ENCODE measurements at regions not wholly inside any gene's neighbourhood (a gene's known extent, or its start where the extent isn't known, plus 50 kb on each side); places are given as distances from the start of the nearest gene placed in this dataset.

GRCh38 chr7:19533266-19533665, 175.6 kb downstream of the POLR1F start:
- CTCF ChIA-PET: no interaction called here
- DNase-seq: no peak
- peaks cover 6% of the 10 kb centered on the region; the same call in 1 of the 2 replicates for H3K27me3 ChIP-seq (ENCODE audit: insufficient read depth)
- no peak overlapping the region for H3K4me3 ChIP-seq (ENCODE audit: low read depth in 2 of 2, low read length in 1 of 2)
- no peaks in the 10 kb centered on the region for H3K9me2 ChIP-seq
- H3F3A ChIP-seq (replicated peaks; ENCODE audit: insufficient read depth): no peaks in the 10 kb centered on the region
- H3K4me1 ChIP-seq (ENCODE audit: control insufficient read depth in 1 of 2, insufficient read depth in 2 of 2, low read depth in 1 of 2, low read length in 1 of 2): no peaks in the 10 kb centered on the region
- POLR2A ChIA-PET: no interaction called here
- H3K79me2 ChIP-seq (ENCODE audit: insufficient read depth): no peaks in the 10 kb centered on the region
- no peak overlapping the region for H2AFZ ChIP-seq (ENCODE audit: low read depth)
- no peaks in the 10 kb centered on the region for H3K36me3 ChIP-seq (replicated peaks in 1 of 2; ENCODE audit: control insufficient read depth in 1 of 2, insufficient read depth in 2 of 2, low read length in 1 of 2)
- no peak overlapping the region for H3K27ac ChIP-seq (ENCODE audit: low read depth in 2 of 2, low read length in 1 of 2)
- H4K20me1 ChIP-seq (ENCODE audit: insufficient read depth): no peaks in the 10 kb centered on the region
- 3% methylated on average over 1 of the region's 1 CpG for WGBS (ENCODE audit: low lambda C conversion rate)
- no peak overlapping the region for H3K9ac ChIP-seq
- H3K9me3 ChIP-seq: no peaks in the 10 kb centered on the region
- no peak overlapping the region for H3K4me2 ChIP-seq
- TF ChIP-seq EZH2phosphoT487 (IDR thresholded peaks at IDR 0.05; ENCODE audit: borderline replicate concordance, low read depth) (no peak), EP300 (IDR thresholded peaks at IDR 0.05; ENCODE audit: borderline replicate concordance in 1 of 2, low read depth in 1 of 2, low read length in 1 of 2) (no peak)

GRCh38 chr7:19530852-19531251, 178.0 kb downstream of the POLR1F start:
- ChIA-PET POLR2A (no interaction called here), CTCF (interaction anchor here (0.9 kb wide), 1 partner anchor 40 kb away, joined by 3 read pairs; no protein-coding TSS in a partner anchor)
- TF ChIP-seq FOSL2 (IDR thresholded peaks at IDR 0.05; ENCODE audit: borderline replicate concordance, low read depth) (no peak), EP300 (IDR thresholded peaks at IDR 0.05; ENCODE audit: borderline replicate concordance in 1 of 2, low read depth in 1 of 2, low read length in 1 of 2) (no peak), RFX5 (IDR thresholded peaks at IDR 0.05; ENCODE audit: low read length) (no peak), CHD2 (IDR thresholded peaks at IDR 0.05; ENCODE audit: low read length, partially characterized antibody) (no peak), NRF1 (IDR thresholded peaks at IDR 0.05; ENCODE audit: low read depth, low read length) (no peak), RXRA (IDR thresholded peaks at IDR 0.05; ENCODE audit: borderline replicate concordance, low read depth) (no peak), SMC3 (IDR thresholded peaks at IDR 0.05; ENCODE audit: low read depth, low read length) (no peak)
- TF ChIP-seq, protein P1, sequence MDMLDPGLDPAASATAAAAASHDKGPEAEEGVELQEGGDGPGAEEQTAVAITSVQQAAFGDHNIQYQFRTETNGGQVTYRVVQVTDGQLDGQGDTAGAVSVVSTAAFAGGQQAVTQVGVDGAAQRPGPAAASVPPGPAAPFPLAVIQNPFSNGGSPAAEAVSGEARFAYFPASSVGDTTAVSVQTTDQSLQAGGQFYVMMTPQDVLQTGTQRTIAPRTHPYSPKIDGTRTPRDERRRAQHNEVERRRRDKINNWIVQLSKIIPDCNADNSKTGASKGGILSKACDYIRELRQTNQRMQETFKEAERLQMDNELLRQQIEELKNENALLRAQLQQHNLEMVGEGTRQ (IDR thresholded peaks at IDR 0.05; ENCODE audit: borderline replicate concordance, low read depth, low read length): no peak
- Histone ChIP-seq H3K4me2 (no peak overlapping the region), H3K27me3 (ENCODE audit: insufficient read depth) (peaks cover 6% of the 10 kb centered on the region; the same call in 1 of the 2 replicates), H3K9ac (no peak overlapping the region), H3K79me2 (ENCODE audit: insufficient read depth) (no peaks in the 10 kb centered on the region), H3F3A (replicated peaks; ENCODE audit: insufficient read depth) (no peaks in the 10 kb centered on the region), H3K4me1 (ENCODE audit: control insufficient read depth in 1 of 2, insufficient read depth in 2 of 2, low read depth in 1 of 2, low read length in 1 of 2) (no peaks in the 10 kb centered on the region), H3K9me3 (no peaks in the 10 kb centered on the region), H3K36me3 (replicated peaks in 1 of 2; ENCODE audit: control insufficient read depth in 1 of 2, insufficient read depth in 2 of 2, low read length in 1 of 2) (no peaks in the 10 kb centered on the region), H4K20me1 (ENCODE audit: insufficient read depth) (no peaks in the 10 kb centered on the region), H3K27ac (ENCODE audit: low read depth in 2 of 2, low read length in 1 of 2) (no peak overlapping the region), H2AFZ (ENCODE audit: low read depth) (no peak overlapping the region), H3K4me3 (ENCODE audit: low read depth in 2 of 2, low read length in 1 of 2) (no peak overlapping the region), H3K9me2 (no peaks in the 10 kb centered on the region)
- 2% methylated on average over 3 of the region's 3 CpGs for WGBS (ENCODE audit: low lambda C conversion rate)
- DNase-seq: no peak

GRCh38 chr7:19530261-19530660, 178.6 kb downstream of the POLR1F start:
- DNase-seq: no peak
- POLR2A ChIA-PET: no interaction called here
- H3K9ac ChIP-seq: no peak overlapping the region
- no peak overlapping the region for H3K4me3 ChIP-seq (ENCODE audit: low read depth in 2 of 2, low read length in 1 of 2)
- H2AFZ ChIP-seq (ENCODE audit: low read depth): no peak overlapping the region
- H3K27ac ChIP-seq (ENCODE audit: low read depth in 2 of 2, low read length in 1 of 2): no peak overlapping the region
- H3K79me2 ChIP-seq (ENCODE audit: insufficient read depth): no peaks in the 10 kb centered on the region
- no peak overlapping the region for H3K4me2 ChIP-seq
- no peaks in the 10 kb centered on the region for H3F3A ChIP-seq (replicated peaks; ENCODE audit: insufficient read depth)
- no peaks in the 10 kb centered on the region for H3K4me1 ChIP-seq (ENCODE audit: control insufficient read depth in 1 of 2, insufficient read depth in 2 of 2, low read depth in 1 of 2, low read length in 1 of 2)
- H3K9me2 ChIP-seq: no peaks in the 10 kb centered on the region
- CTCF ChIA-PET: interaction anchor here (0.9 to 1.1 kb wide), 2 partner anchors 20 to 39 kb away, joined by 3 read pairs; no protein-coding TSS in a partner anchor
- no peaks in the 10 kb centered on the region for H4K20me1 ChIP-seq (ENCODE audit: insufficient read depth)
- TF ChIP-seq EP300 (IDR thresholded peaks at IDR 0.05; ENCODE audit: borderline replicate concordance in 1 of 2, low read depth in 1 of 2, low read length in 1 of 2): no peak
- TF ChIP-seq MEF2A (IDR thresholded peaks at IDR 0.05; ENCODE audit: borderline replicate concordance, low read depth): no peak
- no peak for TF ChIP-seq FOXJ3 (CRISPR knock-in tag; IDR thresholded peaks at IDR 0.05)
- no peak for TF ChIP-seq SMC3 (IDR thresholded peaks at IDR 0.05; ENCODE audit: low read depth, low read length)
- TF ChIP-seq, protein P2, sequence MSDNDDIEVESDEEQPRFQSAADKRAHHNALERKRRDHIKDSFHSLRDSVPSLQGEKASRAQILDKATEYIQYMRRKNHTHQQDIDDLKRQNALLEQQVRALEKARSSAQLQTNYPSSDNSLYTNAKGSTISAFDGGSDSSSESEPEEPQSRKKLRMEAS (IDR thresholded peaks at IDR 0.05; ENCODE audit: low read depth): no peak
- no peak for TF ChIP-seq ELF1 (IDR thresholded peaks at IDR 0.05)
- TF ChIP-seq, protein P3, sequence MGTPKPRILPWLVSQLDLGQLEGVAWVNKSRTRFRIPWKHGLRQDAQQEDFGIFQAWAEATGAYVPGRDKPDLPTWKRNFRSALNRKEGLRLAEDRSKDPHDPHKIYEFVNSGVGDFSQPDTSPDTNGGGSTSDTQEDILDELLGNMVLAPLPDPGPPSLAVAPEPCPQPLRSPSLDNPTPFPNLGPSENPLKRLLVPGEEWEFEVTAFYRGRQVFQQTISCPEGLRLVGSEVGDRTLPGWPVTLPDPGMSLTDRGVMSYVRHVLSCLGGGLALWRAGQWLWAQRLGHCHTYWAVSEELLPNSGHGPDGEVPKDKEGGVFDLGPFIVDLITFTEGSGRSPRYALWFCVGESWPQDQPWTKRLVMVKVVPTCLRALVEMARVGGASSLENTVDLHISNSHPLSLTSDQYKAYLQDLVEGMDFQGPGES (IDR thresholded peaks at IDR 0.05; ENCODE audit: low read depth, low read length): no peak
- no peak for TF ChIP-seq POLR2AphosphoS5 (IDR thresholded peaks at IDR 0.05; ENCODE audit: low read depth, low read length)
- no peak for TF ChIP-seq NRF1 (IDR thresholded peaks at IDR 0.05; ENCODE audit: low read depth, low read length)
- no peaks in the 10 kb centered on the region for H3K9me3 ChIP-seq
- no peaks in the 10 kb centered on the region for H3K36me3 ChIP-seq (replicated peaks in 1 of 2; ENCODE audit: control insufficient read depth in 1 of 2, insufficient read depth in 2 of 2, low read length in 1 of 2)
- peaks cover 6% of the 10 kb centered on the region; the same call in 1 of the 2 replicates for H3K27me3 ChIP-seq (ENCODE audit: insufficient read depth)
